Astrocyte (in vitro differentiated cells and primary cell): ENCODE measurements at regions not wholly inside any gene's neighbourhood (a gene's known extent, or its start where the extent isn't known, plus 50 kb on each side); places are given as distances from the start of the nearest gene placed in this dataset.
A peak's percentile ranks its signal among the peaks of the same experiment; 100 is the strongest.

Experiments used
- DNase-seq: peaks from one replicate; pipeline ENCODE4 v3.0.0-alpha.2; 2010; ENCODE audit warnings: low read depth
- FAIRE-seq: peaks from 2 replicates; lab custom pipeline; 2011; peaks lifted over from hg19 to GRCh38; lab: Jason Lieb, UNC
- H2AFZ ChIP-seq: 2 replicates; pipeline ENCODE4 v1.6.0; 2012; ENCODE audit warnings: low read depth, low read length, inconsistent platforms
- H3K27ac ChIP-seq: 2 replicates; pipeline ENCODE4 v1.5.1; 2011; ENCODE audit warnings: low read depth, low read length, inconsistent platforms
- H3K27me3 ChIP-seq: 2 replicates; pipeline ENCODE4 v1.6.0; 2011; ENCODE audit warnings: low read length, inconsistent platforms; ENCODE audit not compliant: insufficient read depth
- H3K36me3 ChIP-seq: 2 replicates; pipeline ENCODE4 v1.5.1; 2011; ENCODE audit warnings: low read length, inconsistent platforms; ENCODE audit not compliant: insufficient read depth
- H3K4me1 ChIP-seq: 2 replicates; pipeline ENCODE4 v1.5.1; 2011; ENCODE audit warnings: low read length, inconsistent platforms; ENCODE audit not compliant: insufficient read depth
- H3K4me2 ChIP-seq: 2 replicates; pipeline ENCODE4 v1.6.0; 2012; ENCODE audit warnings: low read length, inconsistent platforms
- H3K4me3 ChIP-seq: 2 replicates; pipeline ENCODE4 v1.5.1; 2011; ENCODE audit warnings: low read depth, mild to moderate bottlenecking, low read length, inconsistent platforms; ENCODE audit not compliant: insufficient read depth
- H3K79me2 ChIP-seq: 2 replicates; pipeline ENCODE4 v1.6.0; 2012; ENCODE audit warnings: mild to moderate bottlenecking, low read length, inconsistent platforms; ENCODE audit not compliant: insufficient read depth
- H3K9ac ChIP-seq: 2 replicates; pipeline ENCODE4 v1.6.0; 2012; ENCODE audit warnings: mild to moderate bottlenecking, low read length, inconsistent platforms
- H3K9me3 ChIP-seq: 2 replicates; pipeline ENCODE4 v1.5.1; 2012; ENCODE audit warnings: low read depth, mild to moderate bottlenecking, low read length, inconsistent platforms; ENCODE audit not compliant: insufficient read depth
- H4K20me1 ChIP-seq: 2 replicates; pipeline ENCODE4 v1.6.0; 2012; ENCODE audit warnings: low read length, inconsistent platforms; ENCODE audit not compliant: insufficient read depth
- H3K27ac Mint-ChIP-seq: one replicate; pipeline ENCODE4 v1.8.0; 2021; ENCODE audit warnings: mild to moderate bottlenecking, mixed read lengths; ENCODE audit not compliant: unreplicated experiment
- H3K27me3 Mint-ChIP-seq: one replicate; pipeline ENCODE4 v1.8.0; 2021; ENCODE audit warnings: low read depth, mixed read lengths; ENCODE audit not compliant: unreplicated experiment
- H3K36me3 Mint-ChIP-seq: one replicate; pipeline ENCODE4 v1.8.0; 2021; ENCODE audit warnings: low read depth, mixed read lengths; ENCODE audit not compliant: unreplicated experiment
- H3K4me1 Mint-ChIP-seq: one replicate; pipeline ENCODE4 v1.8.0; 2021; ENCODE audit warnings: low read depth, mixed read lengths; ENCODE audit not compliant: unreplicated experiment
- H3K4me3 Mint-ChIP-seq: one replicate; pipeline ENCODE4 v1.8.0; 2021; ENCODE audit warnings: mild to moderate bottlenecking, moderate library complexity, mixed read lengths; ENCODE audit not compliant: unreplicated experiment
- H3K9me3 Mint-ChIP-seq: one replicate; pipeline ENCODE4 v1.8.0; 2021; ENCODE audit warnings: mild to moderate bottlenecking, mixed read lengths; ENCODE audit not compliant: unreplicated experiment
- CTCF ChIP-seq: IDR thresholded peaks from 2 replicates; pipeline ENCODE4 v1.5.1; 2011; ENCODE audit warnings: low read depth, mild to moderate bottlenecking, inconsistent platforms, low read length, moderate library complexity; ENCODE audit not compliant: insufficient read depth
- EZH2 ChIP-seq: IDR thresholded peaks from 2 replicates; pipeline ENCODE4 v1.6.1; 2012; ENCODE audit warnings: mild to moderate bottlenecking, low read length, inconsistent platforms; ENCODE audit not compliant: insufficient read depth

GRCh38 chr3:139281096-139281495, 62.7 kb upstream of the MRPS22 start:
- no peak overlapping the region for H3K9ac ChIP-seq
- no peaks in the 10 kb centered on the region for H3K4me1 Mint-ChIP-seq
- no peak overlapping the region for H3K4me3 Mint-ChIP-seq
- H3K4me1 ChIP-seq, result no peaks in the 10 kb centered on the region
- peak overlapping the region; percentile 8 for H3K4me2 ChIP-seq
- FAIRE-seq (no peak), DNase-seq (peak; percentile 6)
- H3K27me3 Mint-ChIP-seq, result peaks cover 57% of the 10 kb centered on the region
- no peaks in the 10 kb centered on the region for H3K36me3 ChIP-seq
- H3K27ac ChIP-seq, result no peak overlapping the region
- H3K4me3 ChIP-seq, result no peak overlapping the region
- H3K27ac Mint-ChIP-seq, result no peak overlapping the region
- no peaks in the 10 kb centered on the region for H3K27me3 ChIP-seq
- TF ChIP-seq EZH2 (no peak), CTCF (no peak)
- H3K36me3 Mint-ChIP-seq, result peaks cover 4% of the 10 kb centered on the region
- H3K9me3 ChIP-seq, result no peaks in the 10 kb centered on the region
- peaks cover 8% of the 10 kb centered on the region for H3K9me3 Mint-ChIP-seq
- no peaks in the 10 kb centered on the region for H4K20me1 ChIP-seq
- no peak overlapping the region for H2AFZ ChIP-seq
- no peaks in the 10 kb centered on the region for H3K79me2 ChIP-seq

GRCh38 chr3:139281522-139282196, 62.2 kb upstream of the MRPS22 start:
- peak overlapping the region; percentile 8 for H3K4me2 ChIP-seq
- no peak overlapping the region for H3K4me3 ChIP-seq
- no peaks in the 10 kb centered on the region for H3K36me3 ChIP-seq
- peaks cover 57% of the 10 kb centered on the region for H3K27me3 Mint-ChIP-seq
- H3K4me1 Mint-ChIP-seq, result no peaks in the 10 kb centered on the region
- H3K36me3 Mint-ChIP-seq, result peaks cover 4% of the 10 kb centered on the region
- H3K4me3 Mint-ChIP-seq, result no peak overlapping the region
- H3K27me3 ChIP-seq, result no peaks in the 10 kb centered on the region
- H3K27ac Mint-ChIP-seq, result no peak overlapping the region
- no peaks in the 10 kb centered on the region for H3K9me3 ChIP-seq
- DNase-seq (peak; percentile 13), FAIRE-seq (no peak)
- no peak overlapping the region for H3K27ac ChIP-seq
- H3K9me3 Mint-ChIP-seq, result peaks cover 8% of the 10 kb centered on the region
- H3K9ac ChIP-seq, result no peak overlapping the region
- H4K20me1 ChIP-seq, result no peaks in the 10 kb centered on the region
- no peaks in the 10 kb centered on the region for H3K4me1 ChIP-seq
- H2AFZ ChIP-seq, result no peak overlapping the region
- H3K79me2 ChIP-seq, result no peaks in the 10 kb centered on the region
- TF ChIP-seq EZH2 (no peak), CTCF (no peak)

- no peaks in the 10 kb centered on the region for H4K20me1 ChIP-seq
- Mint-ChIP-seq H3K4me3 (no peak overlapping the region), H3K9me3 (peaks cover 8% of the 10 kb centered on the region), H3K4me1 (no peaks in the 10 kb centered on the region), H3K27ac (no peak overlapping the region), H3K36me3 (peaks cover 3% of the 10 kb centered on the region), H3K27me3 (peaks cover 64% of the 10 kb centered on the region)
- no peaks in the 10 kb centered on the region for H3K4me1 ChIP-seq
- no peak overlapping the region for H3K27ac ChIP-seq
- no peak overlapping the region for H3K4me2 ChIP-seq
- no peak overlapping the region for H3K9ac ChIP-seq
- no peak overlapping the region for H2AFZ ChIP-seq
- H3K4me3 ChIP-seq, result no peak overlapping the region
- H3K27me3 ChIP-seq, result no peaks in the 10 kb centered on the region
- FAIRE-seq, result no peak
- no peaks in the 10 kb centered on the region for H3K36me3 ChIP-seq
- no peak for DNase-seq
- no peaks in the 10 kb centered on the region for H3K9me3 ChIP-seq
- TF ChIP-seq CTCF (no peak), EZH2 (no peak)
- H3K79me2 ChIP-seq, result no peaks in the 10 kb centered on the region
Measured at GRCh38 chr3:139283301-139283700, 60.5 kb upstream of the MRPS22 start.
